Heart right ventricle (tissue), 16 donors: ENCODE measurements at regions not wholly inside any gene's neighbourhood (a gene's known extent, or its start where the extent isn't known, plus 50 kb on each side); places are given as distances from the start of the nearest gene placed in this dataset.

Experiments
- ATAC-seq, 8 donors: fragments of 200-7000 bp; cut with Tn5 transposase; one replicate each; pipeline ENCODE4 v1.9.1; 2020; ENCODE audit warnings: mild to moderate bottlenecking in 8 of 8, moderate library complexity in 8 of 8, moderate number of reproducible peaks in 1 of 8
- DNase-seq, 2 donors: peaks; one replicate each; pipeline ENCODE4 v3.0.0-alpha.2; 2020
- H3K27ac ChIP-seq, 10 donors: fragments of 200-600 bp; sonication (generic) in 2 of 10; one replicate each; pipeline versions ENCODE4 v1.5.0 to v1.8.0; 2020 to 2022; ENCODE audit warnings: mild to moderate bottlenecking in 3 of 10
- H3K27me3 ChIP-seq, 7 donors: fragments of 200-600 bp; one replicate each; pipeline ENCODE4 v1.8.0; 2021 to 2022; ENCODE audit warnings: mild to moderate bottlenecking in 2 of 7
- H3K36me3 ChIP-seq, 9 donors: fragments of 200-600 bp; sonication (generic) in 1 of 9; one replicate each; pipeline versions ENCODE4 v1.5.0 to v1.8.0; 2020 to 2022; ENCODE audit warnings: mild to moderate bottlenecking in 2 of 9
- H3K4me1 ChIP-seq, 9 donors: fragments of 200-600 bp; sonication (generic) in 1 of 9; one replicate each; pipeline versions ENCODE4 v1.5.0 to v1.8.0; 2020 to 2022; ENCODE audit warnings: mild to moderate bottlenecking in 4 of 9
- H3K4me3 ChIP-seq, 10 donors: fragments of 200-600 bp; sonication (generic) in 2 of 10; one replicate each; pipeline versions ENCODE4 v1.5.0 to v1.8.0; 2020 to 2022; ENCODE audit warnings: mild to moderate bottlenecking in 7 of 10, moderate library complexity in 2 of 10
- H3K9me3 ChIP-seq, 11 donors: fragments of 200-600 bp in 10 of 11; sonication (generic) in 2 of 11; one replicate each; pipeline versions ENCODE4 v1.5.0 to v1.8.0; 2013 to 2022; ENCODE audit warnings: mild to moderate bottlenecking in 2 of 11, control low read depth in 1 of 11, moderate library complexity in 1 of 11
- CTCF ChIP-seq, 9 donors: fragments of 200-600 bp; sonication (generic) in 2 of 9; IDR thresholded peaks; one replicate each; pipeline versions ENCODE4 v1.5.0 to v1.8.0; 2021 to 2022; ENCODE audit warnings: antibody characterized with exemption in 9 of 9, mild to moderate bottlenecking in 5 of 9, moderate library complexity in 1 of 9
- WGBS, 2 donors: extraction: QIAGEN DNeasy Blood & Tissue Kit; methylation state at CpG; one replicate each; pipeline ENCODE4 v1.1.7; 2013; ENCODE audit warnings: inconsistent platforms in 1 of 2; 5-methylcytosine and 5-hydroxymethylcytosine counted together
- intact Hi-C, 10 donors: fragments of 100-400 bp; cut with DNase I; formaldehyde crosslinking; loops; one replicate each; pipeline versions ENCODE4 v1.11.1 to v1.14.2; 2022
- donor health status: Arrhythmogenic right ventricular cardiomyopathy.
- donor health status: ischemic (EF 13 %, LVEDD 7.1; RV severe dilation, severe dysfunction).
- donor health status: healthy with polysubstance abuse.
- donor health status: DM: no; HTN: yes; CAD: no.
- donor health status: DM: no; HTN: no; CAD: no.
- donor health status: ischemic (EF 25% LVEDD 6.9; RV normal size, moderate dysfunction).
- donor health status: ischemic (EF 25% LVEDD 5.7; RV mildly dilated, moderate dysfunction).
- donor health status: healthy.
- donor health status: DM: yes; HTN: yes; CAD: no.
- donor health status: Ischemic cardiomyopathy.
- donor health status: ischemic (EF 35%, LVEDD 5.7; RV mildly dilated, moderate dysfunction).
- donor health status: nonischemic (EF 11% LVEDD 7.7; RV severe dilation, severe dysfunction).
- donor health status: DM: yes; HTN: yes; CAD: no.
- donor health status: PGD.
- donor health status: ischemic (EF 29% LVEDD 5.4; RV normal size, mild dysfunction).
- donor health status: nonischemic (EF 23%, LVEDD 6.1; RV moderate dilation, normal function).

- DNase-seq (no peak), ATAC-seq (peak in 2 of 8 donors; percentile 26 to 39)
- no peak overlapping the region for H3K4me3 ChIP-seq
- H3K36me3 ChIP-seq, result no peaks in the 10 kb centered on the region
- intact Hi-C loops, result no loop called here
- no peak for TF ChIP-seq CTCF (IDR thresholded peaks at IDR 0.05)
- H3K27ac ChIP-seq, result peak overlapping the region in 5 of 10 donors; percentile 6 to 58 (median 42)
- WGBS, 2 donors, result 54% methylated on average over 10 of the region's 10 CpGs
- no peaks in the 10 kb centered on the region for H3K4me1 ChIP-seq
- H3K27me3 ChIP-seq, result no peaks in the 10 kb centered on the region
- H3K9me3 ChIP-seq, result peaks cover 0 to 15% (median 8%) of the 10 kb centered on the region in 11 donors
Observed at GRCh38 chr14:58863661-58864345, 226.0 kb downstream of the DACT1 start.

GRCh38 chr14:58864751-58865513 is 227.2 kb downstream of the DACT1 start:
- no peaks in the 10 kb centered on the region for H3K27me3 ChIP-seq
- no peak overlapping the region for H3K4me3 ChIP-seq
- no peaks in the 10 kb centered on the region for H3K36me3 ChIP-seq
- no peak for TF ChIP-seq CTCF (IDR thresholded peaks at IDR 0.05)
- intact Hi-C loops, result no loop called here
- DNase-seq (peak in 1 of 2 donors; percentile 20), ATAC-seq (peak in 6 of 8 donors; percentile 38 to 67 (median 49))
- H3K27ac ChIP-seq, result peak overlapping the region in 7 of 10 donors; percentile 4 to 56 (median 16)
- 56 to 57% methylated on average over 7 of the region's 7 CpGs for WGBS, 2 donors
- H3K4me1 ChIP-seq, result no peaks in the 10 kb centered on the region
- H3K9me3 ChIP-seq, result peaks cover 0 to 4% (median 0%) of the 10 kb centered on the region in 11 donors

- no peak for TF ChIP-seq CTCF (IDR thresholded peaks at IDR 0.05)
- peak in 7 of 8 donors; percentile 57 to 69 (median 64) for ATAC-seq
Observed at GRCh38 chr14:58865514-58866281, 227.9 kb downstream of the DACT1 start.

GRCh38 chr14:58866391-58866790 is 228.6 kb downstream of the DACT1 start:
- Histone ChIP-seq H3K4me1 (no peaks in the 10 kb centered on the region), H3K36me3 (no peaks in the 10 kb centered on the region), H3K4me3 (no peak overlapping the region), H3K27ac (peak overlapping the region in 6 of 10 donors; percentile 12 to 56 (median 42)), H3K9me3 (no peaks in the 10 kb centered on the region), H3K27me3 (no peaks in the 10 kb centered on the region)
- ATAC-seq, result peak in 1 of 8 donors; percentile 26
- 72 to 81% methylated on average over 3 of the region's 3 CpGs for WGBS, 2 donors
- DNase-seq, result no peak
- intact Hi-C loops, result no loop called here
- no peak for TF ChIP-seq CTCF (IDR thresholded peaks at IDR 0.05)

More at GRCh38 chr14:58865514-58866281, 227.9 kb downstream of the DACT1 start:
- no peak for DNase-seq
- H3K27me3 ChIP-seq, result no peaks in the 10 kb centered on the region
- no peaks in the 10 kb centered on the region for H3K4me1 ChIP-seq
- WGBS, 2 donors, result 69 to 78% methylated on average over 6 of the region's 6 CpGs
- no peaks in the 10 kb centered on the region for H3K36me3 ChIP-seq
- H3K27ac ChIP-seq, result peak overlapping the region in 8 of 10 donors; percentile 4 to 56 (median 23)
- H3K4me3 ChIP-seq, result no peak overlapping the region
- intact Hi-C loops, result no loop called here
- H3K9me3 ChIP-seq, result no peaks in the 10 kb centered on the region
